ENCODE measurements at regions not wholly inside any gene's neighbourhood (a gene's known extent, or its start where the extent isn't known, plus 50 kb on each side); places are given as distances from the start of the nearest gene placed in this dataset.

DNA sequence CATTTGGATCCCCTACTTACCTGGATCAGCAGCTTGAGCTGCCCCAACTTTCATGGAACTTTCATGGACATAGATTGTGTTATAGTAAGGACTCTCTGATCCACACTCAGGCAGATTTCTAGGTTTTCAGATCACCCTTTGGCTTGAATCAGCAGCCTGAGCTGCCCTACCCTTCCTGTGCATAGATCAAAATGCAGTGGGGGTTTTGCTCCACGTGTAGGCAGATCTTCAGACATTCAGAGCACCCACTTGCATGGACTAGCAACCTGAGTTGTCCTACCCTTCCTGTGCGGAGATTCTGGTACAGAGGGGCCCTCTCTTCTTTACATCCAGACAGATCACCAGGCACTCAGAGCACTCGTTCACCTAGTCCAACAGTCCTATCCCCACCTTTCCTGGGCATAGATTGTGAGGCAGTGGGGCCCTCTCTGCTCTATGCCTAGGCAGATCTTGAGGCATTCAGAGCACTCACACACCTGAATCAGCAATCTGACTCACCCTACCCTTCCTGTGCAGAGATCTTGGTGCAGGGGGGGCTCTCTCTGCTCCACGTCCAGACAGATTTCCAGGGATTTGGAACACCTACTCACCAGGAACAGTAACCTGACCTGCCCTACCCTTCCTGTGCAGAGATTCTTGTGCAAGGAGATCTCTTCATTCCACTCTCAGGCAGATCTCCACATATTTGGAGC is 705.2 kb upstream of the NRSN1 start:
- no peaks in the 10 kb centered on the region for H3K27me3 Mint-ChIP-seq (ENCODE audit: low read depth)
- H2BK15ac ChIP-seq (ENCODE audit: low read depth, low read length) = no peak overlapping the region
- no peak overlapping the region for H4K91ac ChIP-seq (ENCODE audit: insufficient read length, low read depth, low read length)
- no peak overlapping the region for H2BK12ac ChIP-seq (ENCODE audit: insufficient read length, low read depth, low read length)
- H3K56ac ChIP-seq (ENCODE audit: insufficient read length, low read depth, low read length) = no peak overlapping the region
- no peak overlapping the region for H4K5ac ChIP-seq (ENCODE audit: insufficient read length, low read depth, low read length)
- no peak overlapping the region for H3K23ac ChIP-seq (ENCODE audit: insufficient read length, low read depth, low read length)
- H3K36me3 Mint-ChIP-seq (ENCODE audit: insufficient read depth in 1 of 3, low read depth in 3 of 3) = peaks cover 0 to 13% (median 3%) of the 10 kb centered on the region in 3 experiments; a peak in 2 of 7 replicates
- no peak overlapping the region for H2AK5ac ChIP-seq (ENCODE audit: insufficient read length, low read length)
- H3K9me3 ChIP-seq (ENCODE audit: control insufficient read depth, low read depth, low read length) = no peaks in the 10 kb centered on the region
- H2BK120ac ChIP-seq (ENCODE audit: low read depth, low read length, poor library complexity, severe bottlenecking) = no peak overlapping the region
- H3K79me1 ChIP-seq (ENCODE audit: insufficient read depth, low read depth, low read length, poor library complexity, severe bottlenecking) = no peaks in the 10 kb centered on the region
- H3K4me2 ChIP-seq (ENCODE audit: insufficient read depth, insufficient read length, low read length) = no peak overlapping the region
- no peaks in the 10 kb centered on the region; a peak in 2 of 5 replicates for H3K9me3 Mint-ChIP-seq
- H3K14ac ChIP-seq (ENCODE audit: insufficient read depth, low read length) = no peak overlapping the region
- H3K23me2 ChIP-seq (ENCODE audit: insufficient read length, low read depth, low read length, poor library complexity, severe bottlenecking) = no peaks in the 10 kb centered on the region
- TF ChIP-seq, protein P1, sequence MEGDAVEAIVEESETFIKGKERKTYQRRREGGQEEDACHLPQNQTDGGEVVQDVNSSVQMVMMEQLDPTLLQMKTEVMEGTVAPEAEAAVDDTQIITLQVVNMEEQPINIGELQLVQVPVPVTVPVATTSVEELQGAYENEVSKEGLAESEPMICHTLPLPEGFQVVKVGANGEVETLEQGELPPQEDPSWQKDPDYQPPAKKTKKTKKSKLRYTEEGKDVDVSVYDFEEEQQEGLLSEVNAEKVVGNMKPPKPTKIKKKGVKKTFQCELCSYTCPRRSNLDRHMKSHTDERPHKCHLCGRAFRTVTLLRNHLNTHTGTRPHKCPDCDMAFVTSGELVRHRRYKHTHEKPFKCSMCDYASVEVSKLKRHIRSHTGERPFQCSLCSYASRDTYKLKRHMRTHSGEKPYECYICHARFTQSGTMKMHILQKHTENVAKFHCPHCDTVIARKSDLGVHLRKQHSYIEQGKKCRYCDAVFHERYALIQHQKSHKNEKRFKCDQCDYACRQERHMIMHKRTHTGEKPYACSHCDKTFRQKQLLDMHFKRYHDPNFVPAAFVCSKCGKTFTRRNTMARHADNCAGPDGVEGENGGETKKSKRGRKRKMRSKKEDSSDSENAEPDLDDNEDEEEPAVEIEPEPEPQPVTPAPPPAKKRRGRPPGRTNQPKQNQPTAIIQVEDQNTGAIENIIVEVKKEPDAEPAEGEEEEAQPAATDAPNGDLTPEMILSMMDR (conservative IDR thresholded peaks at IDR 0.05) = no peak
- no peak overlapping the region; a peak in 2 of 7 replicates for H3K27ac Mint-ChIP-seq
- DNase-seq = no peak
- no peak overlapping the region for H3K27ac ChIP-seq (ENCODE audit: insufficient read length, low read depth, low read length)
- H3K4me1 Mint-ChIP-seq = peaks cover 3 to 4% of the 10 kb centered on the region in 2 experiments; a peak in 3 of 4 replicates
- H3K4me1 ChIP-seq (ENCODE audit: insufficient read depth, low read length) = no peaks in the 10 kb centered on the region
- no peak overlapping the region for H3T11ph ChIP-seq (ENCODE audit: low read length)
- no peak overlapping the region for H4K8ac ChIP-seq (replicated peaks; ENCODE audit: insufficient read length, low read depth, low read length)
- H2BK5ac ChIP-seq (ENCODE audit: insufficient read length, low read length) = no peak overlapping the region
- no CpG with 5 or more reads among the region's 4 CpGs for WGBS (ENCODE audit: extremely low coverage, insufficient read length, low lambda C conversion rate)
- no peaks in the 10 kb centered on the region for H3K27me3 ChIP-seq (ENCODE audit: insufficient read depth, low read length)
- no peak overlapping the region for H3K18ac ChIP-seq (ENCODE audit: insufficient read length, low read depth, low read length)
- no peak overlapping the region for H3K4ac ChIP-seq (ENCODE audit: low read depth, low read length)
- H3K4me3 Mint-ChIP-seq = no peak overlapping the region
- H4K20me1 ChIP-seq (ENCODE audit: control insufficient read depth, insufficient read depth, insufficient read length) = no peaks in the 10 kb centered on the region
- H2BK20ac ChIP-seq (ENCODE audit: low read depth, low read length, poor library complexity, severe bottlenecking) = no peak overlapping the region
- H3K9ac ChIP-seq (ENCODE audit: extremely low read depth, insufficient read length, low read length) = no peak overlapping the region
- H2AFZ ChIP-seq (ENCODE audit: low read length) = no peak overlapping the region
- H3K79me2 ChIP-seq (ENCODE audit: insufficient read depth, low read length) = no peaks in the 10 kb centered on the region
